ENCODE measurements at regions not wholly inside any gene's neighbourhood (a gene's known extent, or its start where the extent isn't known, plus 50 kb on each side); places are given as distances from the start of the nearest gene placed in this dataset.
A peak's percentile ranks its signal among the peaks of the same experiment; 100 is the strongest.
"Not testable (repeated sequence)": the region's sequence is repeated elsewhere in the genome, so short reads cannot be mapped to it uniquely, and the experiment has no call there.

DNA sequence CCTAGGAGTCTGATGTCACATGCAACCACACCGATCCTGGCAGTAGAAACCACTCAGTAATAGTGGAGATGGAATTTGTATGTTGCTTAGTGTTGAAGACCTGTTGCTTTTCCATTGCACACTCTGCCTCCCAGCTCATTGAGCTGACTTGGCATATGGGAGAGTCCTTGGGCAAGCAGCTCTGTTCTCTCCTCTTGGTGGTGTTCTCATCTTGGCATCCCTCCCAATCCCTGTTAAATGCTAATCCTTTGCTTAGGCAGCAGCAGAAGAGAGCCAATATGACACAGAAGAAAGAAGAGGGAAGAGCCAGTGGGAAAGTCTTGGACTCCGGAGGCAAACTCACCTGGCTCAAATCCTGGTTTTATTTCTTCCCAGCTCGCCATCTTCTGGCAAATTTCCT lies 178.0 kb upstream of the CAND1 start:
- DNase-seq, result no peak

DNA sequence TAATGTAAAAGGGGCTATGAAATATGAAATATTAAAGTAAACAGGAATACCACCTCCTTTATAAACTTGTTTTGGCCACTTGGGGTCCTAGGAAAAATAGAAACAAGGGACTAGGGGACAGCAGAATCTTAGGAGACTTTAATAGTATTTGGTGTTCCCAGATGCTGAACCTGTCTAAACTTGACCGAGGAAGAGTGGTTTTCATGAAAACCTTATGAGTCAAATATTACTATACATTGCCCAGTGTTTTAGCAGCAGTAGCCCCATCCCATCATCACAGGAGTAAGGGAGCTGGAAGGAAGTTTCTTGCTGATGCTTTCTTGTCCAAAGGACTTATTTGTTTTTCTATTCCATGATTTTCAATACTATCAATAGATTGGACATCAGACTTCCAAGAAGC lies 177.5 kb upstream of the CAND1 start:
- DNase-seq, result no peak

DNA sequence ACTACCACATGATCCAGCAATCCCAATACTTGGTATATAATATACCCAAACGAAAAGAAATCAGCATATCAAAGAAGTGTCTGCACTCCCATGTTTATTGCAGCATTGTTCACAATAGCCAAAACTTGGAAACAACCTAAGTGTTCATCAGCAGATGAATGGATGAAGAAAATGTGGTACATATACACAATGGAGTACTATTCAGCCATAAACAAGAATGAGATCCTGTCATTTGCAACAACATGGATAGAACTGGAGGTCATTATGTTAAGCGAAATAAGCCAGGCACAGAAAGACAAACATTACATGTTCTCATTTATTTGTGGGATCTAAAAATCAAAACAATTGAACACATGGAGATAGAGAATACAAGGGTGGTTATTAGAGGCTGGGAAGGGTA lies 176.2 kb upstream of the CAND1 start:
- not testable (repeated sequence) for DNase-seq

DNA sequence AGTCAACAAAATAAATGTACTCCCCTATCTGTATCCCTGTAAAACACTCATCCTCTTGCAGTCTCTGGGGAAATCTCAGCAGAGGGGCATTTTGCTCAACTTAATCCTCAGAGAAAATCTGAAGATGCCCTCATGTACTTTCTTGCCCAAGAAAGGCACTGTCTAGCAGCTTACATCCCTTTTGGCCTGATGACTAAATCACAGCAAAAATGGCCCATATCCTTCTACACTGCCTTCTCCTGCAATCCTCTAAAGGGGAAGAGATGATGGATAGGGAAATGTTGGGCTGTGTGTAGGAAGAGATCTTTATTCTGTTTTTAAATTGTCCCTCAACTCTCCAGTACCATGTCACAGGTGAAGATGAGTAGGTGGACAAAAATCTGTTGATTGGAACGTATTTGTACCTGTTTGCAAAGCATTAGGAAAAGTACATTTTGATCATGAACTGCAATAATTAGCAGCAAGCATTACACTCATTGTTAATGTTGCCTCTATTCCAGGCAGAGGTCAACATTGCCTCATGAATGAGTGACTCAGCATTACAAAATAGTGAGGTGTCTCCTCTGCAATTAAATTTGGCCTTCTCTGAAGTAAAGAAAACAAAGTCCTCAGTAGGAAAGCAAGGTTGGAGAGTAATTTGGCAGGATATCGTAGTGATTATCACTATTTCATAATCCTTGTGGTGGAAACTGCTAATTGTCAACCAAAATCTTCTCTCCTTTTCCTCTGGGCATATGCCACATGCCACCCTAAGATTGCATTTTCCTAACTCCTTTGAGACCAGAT lies 172.4 kb upstream of the CAND1 start:
- DNase-seq, result no peak

DNA sequence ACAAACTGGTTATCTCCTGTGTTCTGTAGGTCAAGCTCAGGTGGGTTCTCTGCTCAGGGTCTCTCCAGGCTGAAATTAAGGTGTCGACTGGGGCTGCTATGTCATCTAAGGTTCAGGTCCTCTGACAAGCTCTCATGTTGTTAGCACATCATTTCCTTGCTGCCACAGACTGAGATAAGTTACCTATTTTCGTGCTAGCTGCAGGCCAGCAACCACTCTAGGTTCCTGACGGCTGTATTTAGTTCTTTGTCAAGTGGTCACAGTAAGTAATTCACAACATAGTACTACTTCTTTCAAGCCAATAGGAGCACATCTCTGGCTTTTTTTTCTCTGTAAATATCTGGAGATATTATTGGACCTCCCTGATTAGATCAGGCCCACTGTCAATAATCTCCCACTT lies 169.3 kb upstream of the CAND1 start:
- no peak for DNase-seq

DNA sequence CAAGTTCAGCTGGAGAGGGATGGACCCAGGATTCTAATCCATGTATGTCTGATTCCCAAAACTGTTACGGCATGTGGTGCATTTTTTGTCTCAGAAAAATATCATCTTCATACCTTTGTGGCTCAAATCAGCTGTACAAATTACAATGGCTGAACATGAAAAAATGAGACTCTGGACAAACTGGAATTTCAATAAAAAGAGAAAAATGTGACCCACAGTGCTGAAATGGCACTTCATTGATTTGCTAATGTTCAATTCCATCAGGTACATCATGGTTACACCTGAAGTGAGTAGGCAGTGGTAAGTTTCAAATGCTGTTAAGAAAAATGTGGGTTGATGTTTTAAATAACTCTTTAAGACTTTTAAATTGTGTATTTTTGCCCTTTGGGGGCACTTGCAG lies 165.6 kb upstream of the CAND1 start:
- DNase-seq, result no peak

DNA sequence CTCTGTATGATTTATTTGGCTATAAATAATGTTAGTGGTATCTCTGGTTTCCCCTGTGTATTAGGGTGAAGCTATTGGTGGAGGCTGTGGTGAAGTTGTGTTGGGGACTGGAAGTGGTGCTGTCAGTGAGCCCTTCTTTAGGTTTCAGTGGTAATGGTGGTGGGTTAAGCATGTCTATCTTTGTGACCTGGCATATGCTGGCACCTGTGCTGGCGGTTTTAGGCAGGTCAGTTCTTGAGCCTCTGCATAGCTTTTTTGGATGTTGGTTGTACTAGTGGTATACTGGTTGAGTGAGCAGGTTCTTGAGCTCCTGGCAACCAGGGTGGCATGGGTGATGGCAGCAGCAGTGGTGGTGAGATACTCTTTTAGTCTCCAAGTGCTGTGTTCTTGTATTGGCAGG lies 161.9 kb upstream of the CAND1 start:
- DNase-seq, result no peak

DNA sequence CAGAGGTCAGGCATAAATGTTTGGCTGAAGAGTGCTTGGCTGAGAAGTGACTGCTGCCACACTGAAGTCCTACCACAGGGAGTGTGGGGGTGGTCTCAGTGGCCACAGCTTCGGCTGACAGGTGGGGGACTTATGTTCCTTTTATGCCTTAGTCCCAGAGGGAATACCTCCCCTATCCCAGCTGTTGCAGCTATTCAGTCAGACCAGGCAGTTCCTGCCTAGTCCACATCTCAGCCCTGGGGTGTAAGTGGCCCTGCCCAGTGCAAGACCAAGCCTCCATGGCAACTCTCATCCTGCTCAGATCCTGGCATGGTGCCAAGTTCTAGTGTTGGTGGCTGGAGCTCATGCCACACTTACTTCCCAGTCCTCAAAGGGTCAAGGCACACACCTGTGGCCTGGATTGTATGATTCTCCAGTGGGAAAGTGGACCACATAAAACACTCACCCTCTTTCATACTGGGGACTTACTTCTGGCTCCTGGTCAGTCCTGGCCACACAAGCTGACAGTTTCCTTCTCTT lies 161.3 kb upstream of the CAND1 start:
- peak; percentile 2 for DNase-seq

DNA sequence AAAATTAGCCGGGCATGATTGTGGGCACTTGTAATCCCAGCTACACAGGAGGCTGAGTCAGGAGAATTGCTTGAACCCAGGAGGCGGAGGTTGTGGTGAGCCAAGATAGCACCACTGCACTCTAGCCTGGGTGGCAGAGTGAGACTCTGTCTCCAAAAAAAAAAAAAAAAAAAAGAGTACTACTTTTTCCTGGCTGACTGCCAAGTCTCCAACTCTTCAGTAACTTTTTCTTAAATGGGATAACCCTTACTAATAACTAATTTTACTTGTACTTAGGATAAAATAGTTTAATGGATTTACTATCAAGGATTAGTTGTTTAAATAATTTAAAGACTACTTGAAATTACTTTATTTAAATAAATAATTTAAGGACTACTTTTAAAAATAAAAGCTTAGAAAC lies 158.8 kb upstream of the CAND1 start:
- DNase-seq, result not testable (repeated sequence)

DNA sequence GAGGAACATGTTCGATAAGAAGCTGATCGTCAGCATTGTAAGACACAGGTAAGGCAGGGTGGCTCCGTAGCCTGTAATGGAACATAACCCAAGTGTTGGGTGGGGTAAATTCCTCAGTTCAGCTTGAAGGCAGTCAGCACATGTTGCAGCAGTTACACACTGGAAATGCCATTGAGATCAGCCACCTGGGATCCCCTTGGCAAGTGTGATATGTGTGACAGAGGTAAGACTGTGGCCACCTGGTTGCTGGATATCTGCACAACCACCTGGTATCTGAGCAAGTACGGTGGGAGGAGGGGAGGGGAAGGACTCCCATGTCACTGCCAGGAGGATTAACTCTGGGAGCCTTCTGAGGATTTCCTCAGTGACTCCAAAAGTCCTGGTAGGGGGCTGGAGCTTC lies 158.0 kb upstream of the CAND1 start:
- DNase-seq, result no peak

DNA sequence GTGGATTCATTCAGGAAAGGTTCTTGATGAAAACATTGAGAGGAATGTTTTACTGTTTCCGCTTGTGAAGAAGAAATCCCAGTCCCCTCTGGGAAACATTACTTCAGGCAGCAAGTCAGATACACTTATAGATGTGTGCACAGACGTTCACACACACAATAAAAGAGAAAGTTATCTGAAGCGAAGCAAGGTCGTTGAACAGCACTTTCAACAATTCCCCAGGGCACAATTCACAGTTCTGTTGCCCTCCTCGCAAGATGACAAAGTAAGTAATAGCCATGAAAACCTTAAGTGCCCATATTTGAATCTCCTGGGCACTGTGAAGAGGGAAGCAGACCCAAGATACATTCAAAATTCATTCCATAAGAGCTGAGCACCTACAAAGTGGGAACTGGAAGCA lies 156.6 kb upstream of the CAND1 start:
- DNase-seq, result no peak

DNA sequence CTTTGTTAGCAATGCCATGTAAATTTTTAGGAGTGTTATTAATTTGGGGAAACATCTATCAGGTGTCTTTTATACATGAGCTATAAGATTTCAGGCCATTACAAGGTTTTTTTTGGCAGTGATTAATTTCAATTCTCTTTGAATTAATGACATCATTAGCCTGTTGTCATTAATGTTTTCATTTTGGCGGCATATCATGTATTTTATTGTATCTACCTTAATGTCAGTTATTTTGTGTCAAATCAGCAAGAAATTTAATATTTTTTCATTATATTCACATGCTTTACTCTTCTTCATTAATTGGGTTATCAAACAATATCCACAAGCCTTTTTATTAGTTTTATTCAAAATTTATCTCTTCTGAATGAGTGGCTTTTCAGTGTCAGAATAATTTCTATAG lies 153.0 kb upstream of the CAND1 start:
- no peak for DNase-seq

DNA sequence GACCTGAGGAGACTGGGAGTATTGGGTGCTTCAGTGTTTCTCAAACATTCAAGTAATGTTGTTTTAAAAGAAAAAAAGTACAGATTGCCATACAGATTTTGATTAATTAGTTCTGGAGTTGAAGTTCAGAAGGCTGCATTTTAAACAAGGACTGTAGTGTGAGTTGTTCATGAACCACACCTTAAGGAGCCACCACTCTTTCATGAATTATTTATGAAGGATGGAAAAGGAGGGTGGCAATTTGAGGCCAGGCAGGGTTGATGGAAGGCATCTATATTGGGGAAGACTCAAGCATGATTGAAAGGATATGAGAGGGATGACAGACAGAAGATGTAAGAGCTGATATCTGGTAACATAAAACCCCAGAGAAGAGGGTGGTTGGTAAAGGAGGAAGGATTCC lies 146.6 kb upstream of the CAND1 start:
- no peak for DNase-seq

DNA sequence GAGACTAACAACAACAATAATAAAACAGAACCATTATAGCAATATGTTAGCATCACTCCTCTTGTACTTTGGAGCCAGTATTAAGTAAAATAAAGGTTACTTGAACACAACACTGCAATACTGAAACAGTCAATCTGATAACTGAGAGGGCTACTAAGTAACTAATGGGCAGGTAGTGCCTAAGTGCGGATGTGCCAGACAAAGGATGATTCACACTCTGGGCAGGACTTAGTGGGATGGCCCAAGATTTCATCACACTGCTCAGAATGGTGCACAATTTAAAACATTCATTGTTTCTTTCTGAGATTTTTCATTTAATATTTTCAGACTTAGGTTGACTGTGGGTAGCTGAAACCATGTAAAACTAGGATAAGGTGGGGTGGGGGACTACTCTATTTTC lies 131.9 kb upstream of the CAND1 start:
- DNase-seq, result no peak

DNA sequence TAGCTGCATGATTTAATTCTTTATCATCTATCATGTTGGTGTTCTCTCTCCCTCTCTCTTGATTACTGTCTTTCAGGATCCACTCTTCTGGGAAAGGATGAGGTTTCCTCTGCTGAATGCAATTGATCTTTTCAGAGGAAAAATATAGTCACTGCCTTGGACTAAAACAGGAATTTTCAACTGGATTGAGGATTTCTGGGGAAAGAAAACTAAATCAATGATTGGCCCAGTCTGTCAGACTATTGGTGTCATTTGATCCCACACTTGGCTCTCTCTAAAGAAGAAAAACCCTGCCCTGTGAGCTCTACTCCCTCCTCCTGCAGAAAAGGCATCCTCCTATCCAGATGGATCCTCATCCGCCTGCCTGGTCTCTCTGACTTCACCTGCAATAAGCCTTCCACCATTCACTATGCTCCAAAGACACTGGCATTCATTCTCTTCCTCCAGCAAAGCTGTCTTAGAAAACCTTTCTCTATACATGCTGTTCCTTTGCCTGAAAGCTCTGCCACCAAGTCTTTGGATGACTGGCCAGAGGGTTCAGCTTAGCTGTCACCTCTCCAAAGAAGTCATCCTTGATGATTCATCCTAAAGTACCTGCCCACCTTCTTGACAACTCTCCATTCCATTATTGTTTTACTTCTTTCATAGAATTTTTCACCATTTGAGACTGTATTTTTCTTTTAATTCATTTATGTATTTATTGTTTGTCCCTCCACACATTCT lies 127.7 kb upstream of the CAND1 start:
- DNase-seq, result no peak

DNA sequence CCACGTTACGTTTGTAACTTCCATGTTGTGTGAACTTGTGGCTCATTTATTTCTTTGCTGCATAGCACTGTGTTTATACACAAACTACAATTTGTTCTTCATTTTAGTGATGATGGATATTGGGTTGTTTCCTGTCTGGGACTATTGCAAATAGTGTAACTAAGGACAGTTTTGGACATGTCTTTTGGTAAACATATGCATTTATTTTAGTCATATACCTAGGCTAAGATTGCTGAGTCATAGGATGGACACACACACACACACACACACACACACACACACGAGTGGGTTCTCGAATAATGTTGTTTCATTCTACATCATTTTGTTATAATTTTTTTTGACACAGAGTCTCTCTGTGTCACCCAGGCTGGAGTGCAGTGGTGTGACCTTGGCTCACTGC lies 123.5 kb upstream of the CAND1 start:
- no peak for DNase-seq

DNA sequence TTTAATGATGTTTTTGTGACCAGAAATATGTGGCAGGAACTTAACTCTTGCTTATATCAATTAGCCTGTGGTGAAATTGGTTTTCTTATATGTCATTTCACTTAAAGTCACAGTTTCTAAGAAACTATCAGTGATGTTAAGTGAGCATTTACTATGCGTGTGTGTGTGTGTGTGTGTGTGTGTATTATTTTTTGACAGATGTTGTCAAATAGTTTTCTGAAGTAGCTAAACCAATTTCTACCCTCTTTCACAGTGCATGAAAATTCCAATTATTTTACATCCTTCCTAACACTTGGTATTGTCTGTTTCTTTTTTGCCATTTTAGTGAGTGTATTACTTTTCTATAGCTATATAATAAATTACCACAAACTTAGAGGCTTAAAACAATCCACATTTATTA lies 122.1 kb upstream of the CAND1 start:
- DNase-seq, result no peak

DNA sequence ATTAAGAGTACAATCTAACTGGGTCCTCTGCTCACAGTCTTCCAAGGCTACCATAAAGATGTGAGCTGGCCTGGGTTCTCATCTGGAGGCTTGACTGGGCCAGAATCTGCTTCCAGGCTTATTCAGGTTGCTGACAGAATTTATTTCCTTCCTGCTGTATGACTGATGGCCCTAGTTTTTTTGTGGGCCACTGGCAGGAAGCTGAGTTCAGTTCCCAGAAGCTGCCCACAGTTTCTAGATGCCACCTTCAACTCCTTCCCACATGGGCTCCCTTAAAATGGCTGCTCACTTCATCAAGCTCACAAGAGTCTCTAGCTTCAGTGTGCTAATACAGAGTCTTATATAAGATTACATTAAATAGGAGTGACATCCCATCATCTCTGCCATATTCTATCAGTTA lies 121.7 kb upstream of the CAND1 start:
- DNase-seq, result no peak

DNA sequence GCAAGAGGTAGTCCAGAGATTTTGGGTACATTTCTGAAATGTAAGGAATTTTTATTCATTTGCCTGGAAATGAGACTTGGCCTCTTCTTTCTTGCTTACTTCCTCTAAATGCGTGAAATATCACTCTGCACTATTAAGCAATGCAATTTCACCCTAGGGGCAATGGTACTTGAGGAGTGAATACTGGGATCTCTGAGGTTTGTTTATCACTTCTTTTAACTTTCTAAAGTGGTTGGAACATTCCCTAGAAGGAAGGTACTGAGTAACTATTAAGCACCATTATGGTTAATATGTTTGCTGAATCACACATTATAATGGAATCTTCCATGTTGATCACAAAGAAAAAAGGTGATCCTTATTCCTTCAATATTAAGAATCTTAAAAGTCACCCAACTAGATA lies 120.9 kb upstream of the CAND1 start:
- no peak for DNase-seq

DNA sequence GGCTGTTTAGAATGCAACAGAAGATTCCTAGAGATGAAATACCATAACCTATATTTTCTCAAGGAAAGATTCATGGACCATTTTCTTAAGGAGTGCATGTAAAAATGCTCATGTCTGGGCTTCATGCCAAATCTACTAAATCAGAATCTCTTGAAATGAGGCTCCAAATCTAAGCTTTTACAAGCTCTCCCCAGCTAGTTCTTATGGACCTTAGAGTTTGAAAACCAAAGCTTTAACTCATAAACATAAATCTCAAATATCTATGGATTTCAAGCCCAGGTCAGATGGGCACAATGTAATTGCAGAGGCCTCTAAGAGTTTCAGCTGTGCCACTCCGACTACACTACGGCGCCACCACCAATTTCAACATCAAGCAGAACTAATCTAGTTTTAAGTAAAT lies 117.3 kb upstream of the CAND1 start:
- DNase-seq, result no peak

DNA sequence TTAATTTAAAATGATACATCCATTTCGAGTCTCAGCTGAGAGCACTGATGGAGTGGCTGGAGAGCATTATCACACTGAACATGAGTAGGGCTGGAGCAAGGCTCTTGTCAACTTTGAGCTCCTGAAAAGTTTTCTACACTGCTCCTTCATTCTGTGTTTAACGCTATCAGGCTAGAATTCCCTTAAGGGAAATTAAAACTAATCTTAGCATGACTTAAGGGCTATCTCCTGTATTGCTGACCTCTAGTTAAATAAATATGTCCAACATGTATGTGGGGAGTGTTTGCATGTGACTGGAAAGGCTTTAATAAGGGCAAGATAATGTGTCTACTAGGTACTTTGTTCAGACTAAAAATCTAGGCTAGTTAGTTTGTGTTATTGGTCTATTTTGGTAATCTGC lies 116.7 kb upstream of the CAND1 start:
- DNase-seq, result no peak

DNA sequence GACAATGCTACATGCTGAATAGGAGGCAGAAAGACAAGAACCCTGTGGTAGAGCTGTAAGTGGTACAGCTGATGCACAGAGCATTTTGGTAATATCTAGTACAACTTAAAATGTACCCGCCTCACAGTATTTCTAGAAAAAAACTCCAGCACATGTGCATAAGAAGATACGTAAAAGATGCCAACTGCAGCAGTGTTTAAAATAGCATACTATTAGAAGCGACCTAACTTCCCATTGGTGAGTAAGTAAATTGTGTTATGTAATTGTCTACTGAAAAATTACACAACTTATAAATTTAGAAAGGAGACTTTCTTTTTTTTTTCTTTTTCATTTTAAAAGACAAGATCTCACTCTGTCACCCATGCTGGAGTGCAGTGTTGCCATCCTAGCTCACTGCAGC lies 114.3 kb upstream of the CAND1 start:
- DNase-seq, result no peak

DNA sequence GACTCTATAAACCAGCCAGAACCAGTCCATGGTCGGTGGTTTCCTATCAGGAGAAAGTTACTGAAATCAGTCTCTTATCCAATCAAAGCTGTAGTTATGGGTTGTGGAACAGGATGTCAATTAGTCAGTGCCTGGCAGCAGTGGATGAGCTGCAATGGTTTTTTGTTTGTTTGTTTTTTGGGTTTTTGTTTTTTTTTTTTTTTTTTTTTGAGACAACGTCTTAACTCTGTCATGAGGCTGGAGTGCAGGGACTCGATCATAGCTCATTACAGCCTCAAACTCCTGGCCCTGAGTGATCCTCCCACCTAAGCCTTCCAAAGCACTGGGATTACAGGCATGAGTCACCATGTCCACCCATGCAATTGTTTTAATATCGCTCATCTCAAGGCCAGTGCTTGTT lies 113.3 kb upstream of the CAND1 start:
- no peak for DNase-seq

DNA sequence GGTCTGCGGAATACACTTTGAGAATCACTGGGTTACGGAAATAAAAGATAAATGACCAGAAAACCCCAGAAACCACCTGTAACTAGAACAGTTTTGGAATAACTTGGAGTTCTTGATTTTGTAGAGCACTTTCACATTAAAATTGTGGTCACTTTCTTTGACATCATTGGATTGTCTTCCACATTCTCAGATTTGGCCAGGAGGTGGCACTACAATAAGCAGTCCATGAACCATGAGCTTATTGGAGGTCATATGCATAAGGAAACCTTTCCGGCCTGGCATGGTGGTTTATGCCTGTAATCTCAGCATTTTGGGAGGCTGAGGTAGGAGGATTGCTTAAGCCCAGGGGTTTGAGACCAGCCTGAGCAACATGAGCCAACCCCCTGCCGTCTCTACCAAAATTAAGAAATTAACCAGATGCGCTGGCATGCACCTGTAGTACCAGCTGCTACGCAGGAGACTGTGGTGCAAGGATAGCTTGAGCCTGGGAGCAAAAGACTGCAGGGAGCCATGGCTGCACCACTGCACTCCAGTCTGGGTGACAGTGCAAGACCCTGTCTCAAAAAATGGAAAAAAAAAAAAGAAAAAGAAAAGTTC lies 107.7 kb upstream of the CAND1 start:
- no peak for DNase-seq
